ENCODE measurements at regions not wholly inside any gene's neighbourhood (a gene's known extent, or its start where the extent isn't known, plus 50 kb on each side); places are given as distances from the start of the nearest gene placed in this dataset.

DNA sequence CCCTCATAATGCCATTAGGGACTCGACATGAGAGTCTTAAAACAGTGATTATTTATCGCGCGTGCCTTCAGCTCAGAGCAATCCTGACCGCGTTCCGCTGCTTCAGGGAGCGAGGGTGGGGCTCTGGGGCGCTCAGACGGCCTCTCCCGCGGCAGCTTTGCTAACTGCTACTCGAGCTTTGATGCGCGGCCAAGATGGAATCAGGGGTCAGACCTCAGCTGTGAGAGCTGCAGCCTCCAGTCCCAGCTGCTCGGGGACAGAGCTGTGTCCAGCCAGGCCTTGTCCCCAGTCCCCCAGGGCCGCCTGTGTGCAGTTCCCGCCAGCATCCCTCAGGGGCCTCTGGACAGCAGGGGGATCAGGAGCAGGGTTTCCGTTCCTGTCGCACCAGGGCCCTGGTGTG lies 104.6 kb upstream of the TTC34 start:
- TF ChIP-seq, protein P1, sequence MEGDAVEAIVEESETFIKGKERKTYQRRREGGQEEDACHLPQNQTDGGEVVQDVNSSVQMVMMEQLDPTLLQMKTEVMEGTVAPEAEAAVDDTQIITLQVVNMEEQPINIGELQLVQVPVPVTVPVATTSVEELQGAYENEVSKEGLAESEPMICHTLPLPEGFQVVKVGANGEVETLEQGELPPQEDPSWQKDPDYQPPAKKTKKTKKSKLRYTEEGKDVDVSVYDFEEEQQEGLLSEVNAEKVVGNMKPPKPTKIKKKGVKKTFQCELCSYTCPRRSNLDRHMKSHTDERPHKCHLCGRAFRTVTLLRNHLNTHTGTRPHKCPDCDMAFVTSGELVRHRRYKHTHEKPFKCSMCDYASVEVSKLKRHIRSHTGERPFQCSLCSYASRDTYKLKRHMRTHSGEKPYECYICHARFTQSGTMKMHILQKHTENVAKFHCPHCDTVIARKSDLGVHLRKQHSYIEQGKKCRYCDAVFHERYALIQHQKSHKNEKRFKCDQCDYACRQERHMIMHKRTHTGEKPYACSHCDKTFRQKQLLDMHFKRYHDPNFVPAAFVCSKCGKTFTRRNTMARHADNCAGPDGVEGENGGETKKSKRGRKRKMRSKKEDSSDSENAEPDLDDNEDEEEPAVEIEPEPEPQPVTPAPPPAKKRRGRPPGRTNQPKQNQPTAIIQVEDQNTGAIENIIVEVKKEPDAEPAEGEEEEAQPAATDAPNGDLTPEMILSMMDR (IDR thresholded peaks at IDR 0.05): no peak
- no peak for TF ChIP-seq POLR2A (IDR thresholded peaks at IDR 0.05)
